ENCODE measurements at regions not wholly inside any gene's neighbourhood (a gene's known extent, or its start where the extent isn't known, plus 50 kb on each side); places are given as distances from the start of the nearest gene placed in this dataset.
"Not testable (repeated sequence)": the region's sequence is repeated elsewhere in the genome, so short reads cannot be mapped to it uniquely, and the experiment has no call there.

GRCh38 chr3:195996314-195996713, 85.6 kb downstream of the TFRC start:
- TF ChIP-seq POLR2A, TAF1 (IDR thresholded peaks at IDR 0.05; ENCODE audit: low read depth, low read length): not testable (repeated sequence)
